ENCODE measurements at regions not wholly inside any gene's neighbourhood (a gene's known extent, or its start where the extent isn't known, plus 50 kb on each side); places are given as distances from the start of the nearest gene placed in this dataset.
"Not testable (repeated sequence)": the region's sequence is repeated elsewhere in the genome, so short reads cannot be mapped to it uniquely, and the experiment has no call there.

- DNase-seq (ENCODE audit: low read depth), result no peak
- no peak overlapping the region for H3K4me3 ChIP-seq (ENCODE audit: low read depth, low read length)
- in situ Hi-C loops (cut with HindIII; ENCODE audit: low sequenced_read_pairs), result no loop called here
- TF ChIP-seq CTCF (IDR thresholded peaks at IDR 0.05; ENCODE audit: low read depth, low read length, missing control alignments), result no peak
Observed at GRCh38 chr2:18971069-18971378, 381.7 kb upstream of the NT5C1B start.

- H3K4me3 ChIP-seq (ENCODE audit: low read depth, low read length), result no peak overlapping the region
- in situ Hi-C loops (cut with HindIII; ENCODE audit: low sequenced_read_pairs), result no loop called here
- no peak for DNase-seq (ENCODE audit: low read depth)
- no peak for TF ChIP-seq CTCF (IDR thresholded peaks at IDR 0.05; ENCODE audit: low read depth, low read length, missing control alignments)
Observed at GRCh38 chr2:18966131-18966530, 376.8 kb upstream of the NT5C1B start.

- in situ Hi-C loops (cut with HindIII; ENCODE audit: low sequenced_read_pairs); H3K4me3 ChIP-seq (ENCODE audit: low read depth, low read length); DNase-seq (ENCODE audit: low read depth): not testable (repeated sequence)
Observed at GRCh38 chr2:18963739-18964256, 374.4 kb upstream of the NT5C1B start.

GRCh38 chr2:18961991-18962421 lies 372.6 kb upstream of the NT5C1B start:
- DNase-seq (ENCODE audit: low read depth), result no peak
- no peak for TF ChIP-seq CTCF (IDR thresholded peaks at IDR 0.05; ENCODE audit: low read depth, low read length, missing control alignments)
- in situ Hi-C loops (cut with HindIII; ENCODE audit: low sequenced_read_pairs), result no loop called here
- H3K4me3 ChIP-seq (ENCODE audit: low read depth, low read length), result no peak overlapping the region

- DNase-seq (ENCODE audit: low read depth), result no peak
- no peak for TF ChIP-seq CTCF (IDR thresholded peaks at IDR 0.05; ENCODE audit: low read depth, low read length, missing control alignments)
- no peak overlapping the region for H3K4me3 ChIP-seq (ENCODE audit: low read depth, low read length)
- in situ Hi-C loops (cut with HindIII; ENCODE audit: low sequenced_read_pairs), result no loop called here
Observed at GRCh38 chr2:18959952-18960717, 370.8 kb upstream of the NT5C1B start.

- TF ChIP-seq CTCF (IDR thresholded peaks at IDR 0.05; ENCODE audit: low read depth, low read length, missing control alignments), result no peak
- no peak overlapping the region for H3K4me3 ChIP-seq (ENCODE audit: low read depth, low read length)
- in situ Hi-C loops (cut with HindIII; ENCODE audit: low sequenced_read_pairs), result no loop called here
- DNase-seq (ENCODE audit: low read depth), result no peak
Observed at GRCh38 chr2:18959200-18959599, 369.8 kb upstream of the NT5C1B start.

GRCh38 chr2:18957909-18958308 lies 368.5 kb upstream of the NT5C1B start:
- in situ Hi-C loops (cut with HindIII; ENCODE audit: low sequenced_read_pairs), result no loop called here
- DNase-seq (ENCODE audit: low read depth), result no peak
- no peak overlapping the region for H3K4me3 ChIP-seq (ENCODE audit: low read depth, low read length)
- no peak for TF ChIP-seq CTCF (IDR thresholded peaks at IDR 0.05; ENCODE audit: low read depth, low read length, missing control alignments)

Measured in astrocyte of the cerebellum (primary cell).